Stomach (tissue), 8 donors: ENCODE measurements at regions not wholly inside any gene's neighbourhood (a gene's known extent, or its start where the extent isn't known, plus 50 kb on each side); places are given as distances from the start of the nearest gene placed in this dataset.

ENCODE experiments used
- DNase-seq, 2 donors: peaks; one replicate each; pipeline versions ENCODE4 v3.0.0 to v3.0.0-alpha.2; 2013 to 2019
- H3K27ac ChIP-seq, 5 donors: fragments of 200-600 bp in 4 of 5; sonication (generic) in 4 of 5; one replicate each; pipeline ENCODE4 v1.5.1; 2013 to 2019; ENCODE audit warnings: mild to moderate bottlenecking in 1 of 5, moderate library complexity in 1 of 5
- H3K27me3 ChIP-seq, 3 donors: fragments of 200-600 bp; sonication (generic); one replicate each; pipeline ENCODE4 v1.5.1; 2017 to 2019; ENCODE audit warnings: mixed run types in 1 of 3
- H3K36me3 ChIP-seq, 4 donors: fragments of 200-600 bp; sonication (generic); 1 replicate in 3 of 4; 2 replicates in 1 of 4; pipeline ENCODE4 v1.5.1; 2016 to 2019
- H3K4me1 ChIP-seq, 4 donors: fragments of 200-600 bp; sonication (generic); one replicate each; pipeline ENCODE4 v1.5.1; 2016 to 2019
- H3K4me3 ChIP-seq, 4 donors: fragments of 200-600 bp; sonication (generic) in 3 of 4; one replicate each; pipeline ENCODE4 v1.5.1; 2016 to 2019; ENCODE audit warnings: mild to moderate bottlenecking in 1 of 4
- H3K9me3 ChIP-seq, 4 donors: fragments of 200-600 bp; sonication (generic); one replicate each; pipeline ENCODE4 v1.5.1; 2016 to 2019
- EP300 ChIP-seq: sonication (generic); formaldehyde crosslinking; IDR thresholded peaks from one replicate; pipeline ENCODE4 v1.6.1; 2017; ENCODE audit warnings: antibody characterized with exemption
- POLR2A ChIP-seq, 4 donors: fragments of 450-650 bp; IDR thresholded peaks; one replicate each; pipeline ENCODE4 v1.6.1; 2016; ENCODE audit warnings: antibody characterized with exemption in 4 of 4, control low read depth in 2 of 4, mild to moderate bottlenecking in 1 of 4, moderate library complexity in 1 of 4
- POLR2AphosphoS5 ChIP-seq, 3 donors: sonication (generic); formaldehyde crosslinking; IDR thresholded peaks; one replicate each; pipeline ENCODE4 v1.6.1; 2016; ENCODE audit warnings: antibody characterized with exemption in 3 of 3
- WGBS, 5 donors: extraction: QIAGEN DNeasy Blood & Tissue Kit in 3 of 5; methylation state at CpG; one replicate each; pipeline versions ENCODE4 v1.1.5 to v1.1.7; 2013 to 2018; 5-methylcytosine and 5-hydroxymethylcytosine counted together
- intact Hi-C: fragments of 100-400 bp; cut with DNase I; formaldehyde crosslinking; loops from one replicate; pipeline ENCODE4 v1.15.1; 2023; ENCODE audit warnings: low total_unique reads
- TF ChIP-seq, protein P1 (sequence below), 7 experiments: fragments of 450-650 bp in 4 of 7; fragments of 200-600 bp in 3 of 7; sonication (generic) in 3 of 7; IDR thresholded peaks; one replicate each; pipeline ENCODE4 v1.5.1; 2016 to 2019; ENCODE audit warnings: antibody characterized with exemption in 7 of 7, control low read depth in 2 of 7, mild to moderate bottlenecking in 1 of 7
- donor health status: healthy with polysubstance abuse.
- donor health status: Bipolar disorder and iron deficiency.
- donor health status: healthy.

- no peaks in the 10 kb centered on the region for H3K27me3 ChIP-seq
- no peaks in the 10 kb centered on the region for H3K36me3 ChIP-seq
- no peaks in the 10 kb centered on the region for H3K4me1 ChIP-seq
- no peak overlapping the region for H3K4me3 ChIP-seq
- TF ChIP-seq POLR2AphosphoS5 (IDR thresholded peaks at IDR 0.05) (no peak), POLR2A (IDR thresholded peaks at IDR 0.05) (no peak), EP300 (no peak)
- TF ChIP-seq, protein P1, sequence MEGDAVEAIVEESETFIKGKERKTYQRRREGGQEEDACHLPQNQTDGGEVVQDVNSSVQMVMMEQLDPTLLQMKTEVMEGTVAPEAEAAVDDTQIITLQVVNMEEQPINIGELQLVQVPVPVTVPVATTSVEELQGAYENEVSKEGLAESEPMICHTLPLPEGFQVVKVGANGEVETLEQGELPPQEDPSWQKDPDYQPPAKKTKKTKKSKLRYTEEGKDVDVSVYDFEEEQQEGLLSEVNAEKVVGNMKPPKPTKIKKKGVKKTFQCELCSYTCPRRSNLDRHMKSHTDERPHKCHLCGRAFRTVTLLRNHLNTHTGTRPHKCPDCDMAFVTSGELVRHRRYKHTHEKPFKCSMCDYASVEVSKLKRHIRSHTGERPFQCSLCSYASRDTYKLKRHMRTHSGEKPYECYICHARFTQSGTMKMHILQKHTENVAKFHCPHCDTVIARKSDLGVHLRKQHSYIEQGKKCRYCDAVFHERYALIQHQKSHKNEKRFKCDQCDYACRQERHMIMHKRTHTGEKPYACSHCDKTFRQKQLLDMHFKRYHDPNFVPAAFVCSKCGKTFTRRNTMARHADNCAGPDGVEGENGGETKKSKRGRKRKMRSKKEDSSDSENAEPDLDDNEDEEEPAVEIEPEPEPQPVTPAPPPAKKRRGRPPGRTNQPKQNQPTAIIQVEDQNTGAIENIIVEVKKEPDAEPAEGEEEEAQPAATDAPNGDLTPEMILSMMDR (IDR thresholded peaks at IDR 0.05): no peak
- intact Hi-C loops: no loop called here
- peaks cover 6 to 25% (median 17%) of the 10 kb centered on the region in 4 donors for H3K9me3 ChIP-seq
- no peak for DNase-seq
- H3K27ac ChIP-seq: no peak overlapping the region
These were observed 236.3 kb upstream of the SPRED2 start for GRCh38 chr2:65668744-65669143.

DNA sequence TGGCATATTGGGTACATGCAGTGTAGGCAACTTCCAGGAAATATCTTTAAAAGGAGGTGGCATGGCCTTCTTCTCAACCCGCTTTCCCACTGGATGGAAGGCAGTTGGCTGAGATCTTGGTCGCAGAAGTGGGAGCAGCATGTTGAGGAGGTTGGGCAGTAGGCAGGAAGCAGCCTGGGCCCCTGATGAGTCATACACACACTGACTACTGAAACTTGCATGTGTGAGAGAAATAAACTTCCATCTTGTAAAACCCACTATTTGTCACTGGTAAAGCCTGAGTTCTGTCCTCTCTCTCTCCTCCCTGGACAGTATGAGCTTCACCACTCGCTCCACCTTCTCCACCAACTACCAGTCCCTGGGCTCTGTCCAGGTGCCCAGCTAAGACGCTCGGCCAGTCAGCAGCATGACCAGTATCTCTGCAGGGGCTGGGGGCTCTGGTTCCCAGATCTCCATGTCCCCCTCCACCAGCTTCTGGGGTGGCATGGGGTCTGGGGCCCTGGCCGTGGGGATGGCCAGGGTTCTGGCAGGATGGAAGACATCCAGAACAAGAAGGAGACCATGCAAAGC is 233.8 kb upstream of the SPRED2 start:
- 81 to 87% (median 85%) methylated on average over 6 of the region's 6 CpGs for WGBS, 5 donors
- Histone ChIP-seq H3K36me3 (no peaks in the 10 kb centered on the region), H3K27me3 (no peaks in the 10 kb centered on the region), H3K27ac (no peak overlapping the region), H3K9me3 (peaks cover 6 to 25% (median 17%) of the 10 kb centered on the region in 4 donors), H3K4me3 (no peak overlapping the region), H3K4me1 (peaks cover 0 to 10% (median 0%) of the 10 kb centered on the region in 4 donors)
- intact Hi-C loops: no loop called here
- TF ChIP-seq POLR2AphosphoS5 (IDR thresholded peaks at IDR 0.05) (no peak), POLR2A (IDR thresholded peaks at IDR 0.05) (no peak), EP300 (no peak)
- TF ChIP-seq, protein P1 (IDR thresholded peaks at IDR 0.05): no peak
- no peak for DNase-seq

DNA sequence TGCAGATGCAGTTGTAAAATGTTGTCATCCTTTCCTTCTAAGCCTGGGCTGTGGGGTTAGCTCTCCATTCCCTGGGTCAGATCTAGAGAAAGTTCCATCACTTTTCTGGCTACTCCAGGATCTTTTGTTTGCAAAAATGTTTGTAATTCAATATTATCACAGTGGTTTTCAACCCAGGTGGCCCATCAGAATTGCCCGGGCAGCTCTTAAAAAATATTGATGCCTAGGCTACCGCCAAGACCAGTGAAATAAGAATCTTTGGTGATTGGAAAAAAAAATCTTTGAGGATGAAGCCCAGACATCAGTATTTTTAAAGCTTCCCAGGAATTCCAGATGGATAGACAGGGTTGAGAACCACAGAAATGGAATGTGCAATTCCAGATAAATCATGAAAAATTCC is 232.5 kb upstream of the SPRED2 start:
- 79 to 88% (median 83%) methylated on average over 2 of the region's 2 CpGs for WGBS, 5 donors
- H3K27ac ChIP-seq: no peak overlapping the region
- H3K9me3 ChIP-seq: peaks cover 6 to 23% (median 17%) of the 10 kb centered on the region in 4 donors
- no peaks in the 10 kb centered on the region for H3K27me3 ChIP-seq
- DNase-seq: no peak
- H3K4me3 ChIP-seq: no peak overlapping the region
- no peak for TF ChIP-seq POLR2A (IDR thresholded peaks at IDR 0.05)
- no peak for TF ChIP-seq POLR2AphosphoS5 (IDR thresholded peaks at IDR 0.05)
- no peak for TF ChIP-seq EP300
- intact Hi-C loops: no loop called here
- H3K36me3 ChIP-seq: no peaks in the 10 kb centered on the region
- peaks cover 0 to 10% (median 5%) of the 10 kb centered on the region in 4 donors for H3K4me1 ChIP-seq

GRCh38 chr2:65663831-65664407 is 231.5 kb upstream of the SPRED2 start:
- H3K27ac ChIP-seq: peak overlapping the region in 3 of 5 donors; percentile 33 to 42 (median 36)
- H3K36me3 ChIP-seq: no peaks in the 10 kb centered on the region
- 61 to 76% (median 71%) methylated on average over 6 of the region's 6 CpGs for WGBS, 5 donors
- peaks cover 0 to 10% (median 5%) of the 10 kb centered on the region in 4 donors for H3K4me1 ChIP-seq
- intact Hi-C loops: no loop called here
- no peak overlapping the region for H3K4me3 ChIP-seq
- no peak for DNase-seq
- H3K27me3 ChIP-seq: no peaks in the 10 kb centered on the region
- H3K9me3 ChIP-seq: peaks cover 6 to 13% (median 10%) of the 10 kb centered on the region in 4 donors
- TF ChIP-seq EP300 (no peak), POLR2AphosphoS5 (IDR thresholded peaks at IDR 0.05) (peak in 2 of 3 donors; percentile 27 to 39), POLR2A (IDR thresholded peaks at IDR 0.05) (no peak)

GRCh38 chr2:65662654-65663432 is 230.4 kb upstream of the SPRED2 start:
- H3K9me3 ChIP-seq: peaks cover 0 to 4% (median 0%) of the 10 kb centered on the region in 4 donors
- H3K27me3 ChIP-seq: no peaks in the 10 kb centered on the region
- 60 to 78% (median 70%) methylated on average over 17 of the region's 17 CpGs for WGBS, 5 donors
- peak overlapping the region in 4 of 5 donors; percentile 33 to 64 (median 53) for H3K27ac ChIP-seq
- no peaks in the 10 kb centered on the region for H3K36me3 ChIP-seq
- DNase-seq: peak in 1 of 2 donors; percentile 88
- TF ChIP-seq POLR2A (IDR thresholded peaks at IDR 0.05): no peak
- TF ChIP-seq EP300: no peak
- peak in 1 of 3 donors; percentile 68 for TF ChIP-seq POLR2AphosphoS5 (IDR thresholded peaks at IDR 0.05)
- TF ChIP-seq, protein P1 (IDR thresholded peaks at IDR 0.05): no peak
- H3K4me3 ChIP-seq: peak overlapping the region in 1 of 4 donors; percentile 6
- H3K4me1 ChIP-seq: peaks cover 0 to 13% (median 5%) of the 10 kb centered on the region in 4 donors
- intact Hi-C loops: no loop called here
